ENCODE measurements at regions not wholly inside any gene's neighbourhood (a gene's known extent, or its start where the extent isn't known, plus 50 kb on each side); places are given as distances from the start of the nearest gene placed in this dataset.

GRCh38 chr14:76583805-76584204 is 177.5 kb upstream of the VASH1 start:
- DNase-seq (ENCODE audit: extremely low read depth, low read depth): no peak
- TF ChIP-seq CTCF (IDR thresholded peaks at IDR 0.05; ENCODE audit: low read depth, low read length): no peak

- no peak for TF ChIP-seq CTCF (IDR thresholded peaks at IDR 0.05; ENCODE audit: low read depth, low read length)
- DNase-seq (ENCODE audit: extremely low read depth, low read depth): no peak
Measured at GRCh38 chr14:76584271-76584702, 177.0 kb upstream of the VASH1 start.

GRCh38 chr14:76585616-76586015 is 175.7 kb upstream of the VASH1 start:
- DNase-seq (ENCODE audit: extremely low read depth, low read depth): no peak
- TF ChIP-seq CTCF (IDR thresholded peaks at IDR 0.05; ENCODE audit: low read depth, low read length): no peak

GRCh38 chr14:76589246-76589645 is 172.0 kb upstream of the VASH1 start:
- no peak for DNase-seq (ENCODE audit: extremely low read depth, low read depth)
- TF ChIP-seq CTCF (IDR thresholded peaks at IDR 0.05; ENCODE audit: low read depth, low read length): no peak

- no peak for TF ChIP-seq CTCF (IDR thresholded peaks at IDR 0.05; ENCODE audit: low read depth, low read length)
- no peak for DNase-seq (ENCODE audit: extremely low read depth, low read depth)
Measured at GRCh38 chr14:76591266-76591665, 170.0 kb upstream of the VASH1 start.

GRCh38 chr14:76595266-76595665 is 166.0 kb upstream of the VASH1 start:
- TF ChIP-seq CTCF (IDR thresholded peaks at IDR 0.05; ENCODE audit: low read depth, low read length): no peak
- DNase-seq (ENCODE audit: extremely low read depth, low read depth): no peak

GRCh38 chr14:76597387-76597786 is 163.9 kb upstream of the VASH1 start:
- DNase-seq (ENCODE audit: extremely low read depth, low read depth): no peak
- TF ChIP-seq CTCF (IDR thresholded peaks at IDR 0.05; ENCODE audit: low read depth, low read length): no peak

Data from AG09319 (cell line).